NB4 (cell line): ENCODE measurements at regions not wholly inside any gene's neighbourhood (a gene's known extent, or its start where the extent isn't known, plus 50 kb on each side); places are given as distances from the start of the nearest gene placed in this dataset.

Source experiments
- DNase-seq: peaks from one replicate; pipeline ENCODE4 v3.0.0; 2010; ENCODE audit warnings: low read depth
- H3K4me3 ChIP-seq: one replicate; pipeline ENCODE4 v1.5.1; 2011; ENCODE audit warnings: mild to moderate bottlenecking, low read depth, low read length, moderate library complexity
- CTCF ChIP-seq: IDR thresholded peaks from one replicate; pipeline ENCODE4 v1.5.1; 2012; ENCODE audit warnings: low read depth, low read length
- MAX ChIP-seq: IDR thresholded peaks from 2 replicates; pipeline ENCODE4 v1.6.1; 2011; ENCODE audit warnings: low read depth, low read length
- MYC ChIP-seq: IDR thresholded peaks from 2 replicates; pipeline ENCODE4 v1.6.1; 2011; ENCODE audit warnings: low read depth, low read length
- POLR2A ChIP-seq: IDR thresholded peaks from 2 replicates; pipeline ENCODE4 v1.6.1; 2011; ENCODE audit warnings: mild to moderate bottlenecking; ENCODE audit not compliant: insufficient read length; ENCODE audit errors: extremely low read depth

- no peak for DNase-seq
- TF ChIP-seq POLR2A (no peak), MAX (no peak), CTCF (no peak), MYC (no peak)
- no peak overlapping the region for H3K4me3 ChIP-seq
These were observed 66.3 kb upstream of the MYOCD start for GRCh38 chr17:12599186-12599920.

GRCh38 chr17:12600349-12600748, 65.3 kb upstream of the MYOCD start:
- TF ChIP-seq CTCF: no peak
- TF ChIP-seq MAX: no peak
- no peak for TF ChIP-seq POLR2A
- TF ChIP-seq MYC: no peak
- DNase-seq: no peak
- H3K4me3 ChIP-seq: no peak overlapping the region

GRCh38 chr17:12603566-12603965, 62.1 kb upstream of the MYOCD start:
- no peak for DNase-seq
- no peak for TF ChIP-seq MAX
- TF ChIP-seq MYC: no peak
- no peak for TF ChIP-seq CTCF
- no peak for TF ChIP-seq POLR2A
- H3K4me3 ChIP-seq: no peak overlapping the region

- no peak overlapping the region for H3K4me3 ChIP-seq
- TF ChIP-seq MYC (no peak), POLR2A (no peak), CTCF (no peak), MAX (no peak)
- DNase-seq: no peak
These were observed 60.5 kb upstream of the MYOCD start for GRCh38 chr17:12605222-12605621.

DNA sequence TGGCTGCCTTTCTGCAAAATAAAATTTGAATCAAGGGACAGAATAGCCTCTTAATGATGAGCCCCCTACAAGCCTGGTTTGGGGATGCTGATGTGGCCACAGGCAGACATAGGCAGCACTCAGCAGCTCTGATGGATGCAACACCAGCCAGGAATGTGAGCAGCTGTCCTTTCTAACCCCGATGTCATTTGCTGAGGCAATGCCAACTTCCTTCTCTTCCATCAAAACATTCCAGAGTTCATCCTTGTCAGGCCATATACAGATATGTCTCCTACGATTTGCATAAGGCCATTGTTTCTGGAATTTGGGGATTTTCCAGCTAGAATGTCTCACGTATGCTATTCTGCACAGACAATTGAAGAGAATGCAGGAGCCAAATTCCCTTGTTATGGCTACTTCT, 52.1 kb upstream of the MYOCD start:
- no peak overlapping the region for H3K4me3 ChIP-seq
- no peak for DNase-seq
- TF ChIP-seq MAX: no peak
- TF ChIP-seq POLR2A: no peak
- TF ChIP-seq MYC: no peak
- no peak for TF ChIP-seq CTCF
